ENCODE measurements at regions not wholly inside any gene's neighbourhood (a gene's known extent, or its start where the extent isn't known, plus 50 kb on each side); places are given as distances from the start of the nearest gene placed in this dataset.

- no peak for DNase-seq (ENCODE audit: low spot score)
These were observed 350.7 kb downstream of the GLRX3 start for GRCh38 chr10:130486906-130487305.

DNA sequence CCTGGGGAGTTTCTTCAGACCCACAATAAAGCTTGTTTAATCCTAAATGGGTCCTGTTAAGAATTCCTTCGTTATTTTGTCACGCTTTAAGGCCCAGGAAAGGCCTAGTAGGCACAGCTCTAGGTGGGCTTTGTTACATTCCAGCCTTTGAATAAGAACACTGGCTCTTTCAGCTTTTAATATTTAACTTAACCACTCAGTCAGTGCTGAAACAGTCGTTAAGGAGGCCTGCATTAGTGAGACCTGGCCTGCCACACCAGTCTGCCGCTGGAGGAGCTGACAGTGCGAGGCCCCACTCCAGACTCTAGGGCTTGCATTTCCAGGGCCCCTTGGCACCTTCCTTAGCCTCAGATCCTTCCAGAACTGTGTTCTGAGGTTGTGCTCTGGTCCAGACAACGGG is 351.4 kb downstream of the GLRX3 start:
- no peak for DNase-seq (ENCODE audit: low spot score)

GRCh38 chr10:130489891-130490290 is 353.7 kb downstream of the GLRX3 start:
- DNase-seq (ENCODE audit: low spot score) = no peak

DNA sequence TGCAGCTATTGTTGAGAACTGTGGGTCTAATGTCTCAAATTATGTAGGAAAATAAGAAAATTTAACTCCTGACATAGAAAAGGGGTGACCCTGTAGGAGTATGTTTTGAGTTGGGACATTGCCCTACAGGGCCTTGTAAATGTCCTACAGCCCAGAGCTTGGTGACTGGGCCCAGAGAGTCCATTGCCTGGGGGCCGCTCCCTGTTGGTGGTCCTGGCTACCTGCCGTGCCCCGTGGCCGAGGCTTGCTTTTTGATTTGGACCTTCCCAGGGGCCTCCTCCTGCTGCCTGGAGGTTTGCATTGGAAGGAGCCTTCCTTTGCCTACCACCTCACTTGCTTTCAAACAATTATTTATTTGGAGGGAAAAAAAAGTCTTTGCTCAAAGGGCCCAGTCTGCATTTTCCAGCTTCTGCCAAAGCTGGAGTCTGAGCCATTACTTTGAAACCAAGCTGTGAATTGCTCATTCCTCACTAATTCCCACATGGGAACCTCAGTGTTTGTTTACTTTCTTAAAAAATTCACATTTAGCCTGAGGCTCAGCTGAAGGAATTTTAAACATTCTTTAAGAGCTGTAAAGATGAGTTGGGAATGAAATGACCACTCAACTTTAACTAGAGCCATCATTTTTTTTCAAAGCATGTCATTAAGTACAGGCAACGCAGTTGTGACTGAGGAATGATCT is 355.0 kb downstream of the GLRX3 start:
- no peak for DNase-seq (ENCODE audit: low spot score)

DNA sequence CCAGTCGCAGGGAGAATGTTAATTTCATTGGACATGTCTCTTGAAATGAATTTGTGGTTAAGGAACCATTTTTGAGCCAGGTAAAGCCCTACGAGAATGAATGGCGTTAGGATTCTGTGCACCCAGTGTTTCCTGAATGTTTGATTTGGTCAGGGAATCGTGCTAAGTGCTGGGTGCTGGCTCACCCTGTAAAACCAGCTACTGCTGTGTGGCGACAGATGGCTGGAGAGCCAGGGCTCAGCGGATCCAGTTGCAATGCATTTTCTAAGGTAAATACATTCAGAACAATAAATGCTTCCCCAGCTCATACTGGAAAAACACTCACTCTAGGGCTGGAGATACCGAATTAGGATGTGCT is 355.5 kb downstream of the GLRX3 start:
- DNase-seq (ENCODE audit: low spot score) = no peak

DNA sequence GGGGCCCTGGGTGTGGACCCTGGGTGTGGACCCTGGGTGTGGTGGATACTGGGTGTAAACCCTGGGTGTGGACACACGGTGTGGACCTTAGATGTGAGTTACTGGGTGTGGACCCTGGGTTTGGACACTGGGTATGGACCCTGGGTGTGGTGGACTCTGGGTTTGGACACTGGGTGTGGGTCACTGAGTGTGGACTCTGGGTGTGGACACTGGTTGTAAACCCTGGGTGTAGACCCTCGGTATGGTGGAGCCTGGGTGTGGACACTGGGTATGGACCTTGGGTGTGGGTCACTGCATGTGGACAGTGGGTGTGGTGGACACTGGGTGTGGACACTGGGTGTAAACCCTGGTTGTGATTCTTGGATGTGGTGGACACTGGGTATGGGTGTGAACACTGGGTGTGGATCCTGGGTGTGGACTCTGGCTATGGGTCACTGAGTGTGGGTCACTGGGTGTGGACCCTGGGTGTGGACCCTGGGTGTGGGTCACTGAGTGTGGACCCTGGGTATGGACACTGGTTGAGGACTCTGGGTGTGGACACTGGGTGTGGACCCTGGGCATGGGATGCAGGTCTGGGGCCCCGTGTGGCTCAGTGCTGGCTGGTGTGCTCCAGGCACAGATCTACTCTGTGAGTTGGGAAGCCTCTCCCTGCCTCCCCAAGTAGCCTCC is 356.2 kb downstream of the GLRX3 start:
- no peak for DNase-seq (ENCODE audit: low spot score)

GRCh38 chr10:130493021-130493420 is 356.8 kb downstream of the GLRX3 start:
- DNase-seq (ENCODE audit: low spot score) = no peak

- DNase-seq (ENCODE audit: low spot score) = no peak
These were observed 357.4 kb downstream of the GLRX3 start for GRCh38 chr10:130493446-130494145.

DNA sequence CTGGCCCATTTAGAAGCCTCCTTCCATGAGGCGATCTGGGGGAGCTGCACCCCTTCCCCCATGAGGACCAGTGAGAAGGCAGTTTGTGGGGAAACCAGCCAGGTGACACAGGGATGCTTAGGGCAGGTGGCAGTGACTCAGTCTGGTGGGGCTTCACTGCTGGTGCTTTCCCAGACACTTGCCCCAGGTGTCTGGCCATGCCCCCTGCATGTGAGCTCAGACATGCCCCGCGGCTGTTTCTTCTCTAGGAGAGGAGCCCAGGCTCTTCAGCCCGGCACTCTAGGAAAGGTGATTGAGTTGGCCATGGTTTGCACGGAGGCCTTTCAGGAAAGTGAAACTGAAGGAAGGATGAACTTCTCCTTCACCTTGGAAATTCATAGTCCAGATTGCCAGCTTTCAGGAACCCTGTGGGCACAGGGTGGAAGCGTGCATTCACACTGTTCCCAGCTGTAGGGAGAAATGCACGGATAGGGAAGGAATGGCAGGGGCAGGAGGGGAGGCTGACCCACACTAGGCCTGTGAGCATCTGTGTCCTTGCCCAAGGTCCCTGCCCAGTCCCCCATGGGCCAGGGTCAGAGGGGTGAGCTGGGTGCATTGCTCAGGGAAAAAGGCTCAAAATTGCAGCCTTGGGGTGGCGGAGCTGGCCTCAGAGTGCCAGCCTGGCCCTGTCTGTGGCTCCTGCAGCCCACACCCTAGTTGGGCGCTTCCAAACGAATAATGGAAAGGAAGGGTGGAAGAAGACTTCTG is 359.1 kb downstream of the GLRX3 start:
- no peak for DNase-seq (ENCODE audit: low spot score)

DNA sequence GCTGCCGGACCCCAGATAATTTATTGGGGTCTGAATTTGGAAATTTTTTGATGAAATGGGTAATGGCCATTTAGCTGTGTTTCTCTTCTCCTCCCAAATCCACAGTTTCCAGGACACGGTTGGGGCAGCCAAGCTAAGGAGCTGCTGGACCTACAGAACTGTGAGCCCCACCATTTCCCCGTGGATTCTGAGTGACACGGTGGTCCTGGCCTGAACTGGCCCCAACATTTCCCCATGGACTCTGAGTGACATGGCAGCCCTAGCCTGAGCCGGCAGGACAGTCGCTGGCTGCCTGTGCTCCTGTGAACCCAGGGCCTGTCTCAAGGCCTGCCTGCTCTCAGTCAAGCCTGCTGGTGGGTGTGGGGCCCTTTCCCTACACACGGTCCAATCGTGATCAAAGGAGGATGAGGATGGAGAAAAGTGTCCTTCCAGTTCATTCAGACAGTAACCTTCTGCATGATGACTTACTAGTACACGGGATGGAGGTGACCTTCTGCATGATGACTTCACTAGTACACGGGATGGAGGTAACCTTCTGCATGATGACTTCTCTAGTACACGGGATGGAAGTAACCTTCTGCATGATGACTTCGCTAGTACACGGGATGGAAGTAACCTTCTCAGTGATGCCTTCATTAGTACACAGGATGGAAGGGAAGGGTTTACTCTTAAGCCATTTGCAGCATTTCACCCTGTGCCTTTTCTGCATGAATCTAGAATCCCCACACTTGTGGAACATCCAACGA is 359.9 kb downstream of the GLRX3 start:
- DNase-seq (ENCODE audit: low spot score) = no peak

DNA sequence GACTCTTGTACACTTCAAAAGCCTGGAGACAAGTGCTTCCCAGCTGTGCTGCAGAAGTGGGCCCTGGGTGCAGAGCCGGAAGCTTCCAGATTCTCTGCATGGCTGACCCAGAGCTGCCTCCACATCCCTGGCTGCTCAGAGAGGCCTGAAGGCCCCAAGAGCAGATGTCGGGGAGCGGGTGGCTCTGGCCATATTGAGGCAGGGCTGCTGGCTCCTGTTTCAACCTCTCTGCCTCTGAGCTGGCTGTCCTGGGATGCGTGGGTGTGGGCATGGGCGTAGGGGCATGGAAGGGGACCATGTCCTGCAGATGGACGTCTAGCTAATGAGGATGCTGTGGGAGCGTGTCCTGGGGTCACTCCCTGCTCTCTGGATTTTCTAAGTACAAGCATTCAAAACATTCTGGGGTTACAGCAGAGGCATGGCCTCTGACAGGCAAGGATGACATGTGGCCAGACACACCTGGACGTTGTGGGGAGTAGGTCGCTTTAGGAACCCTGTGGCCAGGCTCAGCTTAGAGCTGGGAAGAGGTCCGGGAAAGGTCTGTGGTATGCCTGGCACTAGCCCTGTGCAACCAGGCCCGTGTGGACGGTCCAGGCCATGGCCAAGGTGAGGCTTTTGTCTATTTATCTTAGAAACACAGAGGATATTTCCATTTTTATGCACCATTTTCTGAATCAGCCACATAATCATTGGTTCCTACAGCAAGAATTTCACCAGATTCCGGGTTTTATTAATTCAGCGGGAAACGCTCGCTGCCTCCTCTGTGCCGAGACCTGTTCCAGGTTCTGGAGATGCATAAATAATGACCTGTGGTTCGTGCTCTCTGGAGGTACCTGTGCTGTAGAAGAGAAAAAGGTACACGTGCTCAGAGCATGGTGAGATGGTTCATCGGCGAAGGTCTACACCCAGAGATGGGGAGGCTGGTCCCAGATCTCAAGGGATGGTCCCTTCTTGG is 361.1 kb downstream of the GLRX3 start:
- DNase-seq (ENCODE audit: low spot score) = no peak

DNA sequence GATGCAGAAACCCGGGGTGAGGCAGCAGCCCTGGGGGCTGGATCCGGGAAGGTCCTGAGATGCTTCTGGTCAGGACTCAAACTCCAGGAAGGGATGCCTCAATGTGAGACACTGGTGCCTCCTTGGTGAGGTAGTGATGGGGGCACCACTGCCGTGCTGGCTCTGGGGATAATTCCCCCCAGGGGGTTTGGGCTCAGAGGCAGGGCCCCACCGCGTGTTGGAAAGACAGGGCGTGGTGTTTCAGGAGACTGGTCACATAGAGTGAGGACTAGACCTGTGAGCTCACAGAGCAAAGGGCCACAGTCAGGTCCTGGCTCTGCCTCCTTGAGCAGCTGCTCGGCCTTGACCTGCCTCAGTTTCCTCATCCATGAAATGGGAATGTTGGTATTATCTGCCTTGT is 361.9 kb downstream of the GLRX3 start:
- DNase-seq (ENCODE audit: low spot score) = no peak

- DNase-seq (ENCODE audit: low spot score) = no peak
These were observed 362.7 kb downstream of the GLRX3 start for GRCh38 chr10:130498934-130499333.

DNA sequence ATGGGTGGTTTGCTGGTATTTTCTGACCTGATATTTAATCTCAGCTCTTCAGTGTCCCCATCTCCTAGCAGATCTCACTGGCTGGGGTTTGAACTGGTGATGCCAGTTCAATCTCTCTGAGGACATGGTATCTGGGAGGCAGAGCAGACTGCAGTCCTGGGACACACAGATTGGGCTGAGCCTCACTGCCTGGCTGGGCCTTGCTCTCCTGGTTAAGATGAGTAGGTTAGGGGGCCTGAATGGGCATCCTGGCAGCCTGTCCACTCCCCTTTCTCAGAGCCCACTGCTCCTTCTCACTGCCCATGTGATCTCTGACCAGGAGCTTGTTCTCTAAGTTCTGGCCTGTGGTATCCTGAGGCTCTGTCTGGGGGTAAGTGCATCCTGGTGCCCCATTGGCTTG is 363.4 kb downstream of the GLRX3 start:
- DNase-seq (ENCODE audit: low spot score) = no peak

DNA sequence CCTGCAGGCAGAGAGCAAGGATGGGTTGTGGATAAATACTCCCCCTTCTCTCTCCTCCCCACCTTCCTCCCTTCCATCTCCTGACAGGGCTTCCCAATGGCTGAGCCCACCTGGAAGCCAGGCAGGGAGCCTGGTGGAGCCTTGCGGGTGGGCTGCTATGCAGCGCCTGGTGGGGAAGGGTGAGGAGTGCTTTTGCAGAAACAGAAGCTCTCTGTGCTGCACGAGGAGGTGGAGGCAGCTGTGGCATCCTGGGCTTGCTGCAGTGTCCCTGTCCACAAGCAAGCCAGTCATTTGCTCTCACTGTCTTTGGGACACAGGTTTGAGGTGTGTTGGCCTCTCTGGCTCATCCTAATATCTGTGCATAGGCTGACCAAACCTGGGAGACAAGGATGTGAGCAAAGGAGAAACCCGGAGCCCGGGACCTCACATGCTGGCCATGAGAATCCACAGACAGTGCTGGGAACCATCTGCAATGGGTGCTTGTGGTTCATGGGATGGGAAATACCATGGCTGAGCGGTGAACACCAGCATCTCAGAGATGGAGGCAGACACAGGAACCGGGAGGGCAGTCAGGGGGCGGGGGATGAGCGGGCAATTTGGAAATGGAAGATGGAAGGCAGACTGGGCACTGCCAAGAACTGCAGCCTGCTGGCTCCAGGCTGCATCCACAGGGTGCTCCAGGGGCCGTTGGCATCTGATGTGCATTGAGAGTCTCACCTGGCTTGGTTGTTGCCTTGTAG is 364.2 kb downstream of the GLRX3 start:
- no peak for DNase-seq (ENCODE audit: low spot score)

DNA sequence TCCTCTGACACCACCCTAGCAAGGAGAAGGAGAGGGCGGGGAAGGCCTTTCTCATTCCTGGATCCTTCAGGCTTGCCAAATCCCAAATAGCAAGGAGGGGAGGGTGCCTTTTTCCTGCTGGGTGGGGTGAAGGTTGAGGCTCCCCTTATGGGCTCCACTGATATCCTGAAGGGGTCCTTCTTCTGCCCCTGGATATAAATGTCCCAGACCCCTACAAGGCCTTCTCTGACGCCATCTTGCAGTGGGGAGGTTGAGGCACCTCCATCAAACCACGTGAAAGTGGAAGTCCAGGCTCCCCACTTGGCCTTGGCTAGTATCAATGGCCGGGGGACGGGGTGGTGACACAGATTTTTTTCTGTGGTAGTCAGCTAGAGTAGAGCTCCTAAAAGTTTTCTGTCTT is 371.3 kb downstream of the GLRX3 start:
- DNase-seq (ENCODE audit: low spot score) = no peak

- no peak for DNase-seq (ENCODE audit: low spot score)
These were observed 373.9 kb downstream of the GLRX3 start for GRCh38 chr10:130509881-130510689.

GRCh38 chr10:130510755-130511154 is 374.6 kb downstream of the GLRX3 start:
- no peak for DNase-seq (ENCODE audit: low spot score)

GRCh38 chr10:130511766-130512165 is 375.6 kb downstream of the GLRX3 start:
- DNase-seq (ENCODE audit: low spot score) = no peak

All from H4 (cell line).